ENCODE measurements at regions not wholly inside any gene's neighbourhood (a gene's known extent, or its start where the extent isn't known, plus 50 kb on each side); places are given as distances from the start of the nearest gene placed in this dataset.

GRCh38 chr15:73001840-73002239 lies 50.4 kb upstream of the NEO1 start:
- TF ChIP-seq, protein P1, sequence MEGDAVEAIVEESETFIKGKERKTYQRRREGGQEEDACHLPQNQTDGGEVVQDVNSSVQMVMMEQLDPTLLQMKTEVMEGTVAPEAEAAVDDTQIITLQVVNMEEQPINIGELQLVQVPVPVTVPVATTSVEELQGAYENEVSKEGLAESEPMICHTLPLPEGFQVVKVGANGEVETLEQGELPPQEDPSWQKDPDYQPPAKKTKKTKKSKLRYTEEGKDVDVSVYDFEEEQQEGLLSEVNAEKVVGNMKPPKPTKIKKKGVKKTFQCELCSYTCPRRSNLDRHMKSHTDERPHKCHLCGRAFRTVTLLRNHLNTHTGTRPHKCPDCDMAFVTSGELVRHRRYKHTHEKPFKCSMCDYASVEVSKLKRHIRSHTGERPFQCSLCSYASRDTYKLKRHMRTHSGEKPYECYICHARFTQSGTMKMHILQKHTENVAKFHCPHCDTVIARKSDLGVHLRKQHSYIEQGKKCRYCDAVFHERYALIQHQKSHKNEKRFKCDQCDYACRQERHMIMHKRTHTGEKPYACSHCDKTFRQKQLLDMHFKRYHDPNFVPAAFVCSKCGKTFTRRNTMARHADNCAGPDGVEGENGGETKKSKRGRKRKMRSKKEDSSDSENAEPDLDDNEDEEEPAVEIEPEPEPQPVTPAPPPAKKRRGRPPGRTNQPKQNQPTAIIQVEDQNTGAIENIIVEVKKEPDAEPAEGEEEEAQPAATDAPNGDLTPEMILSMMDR (IDR thresholded peaks at IDR 0.05; ENCODE audit: poor library complexity), result no peak
- no peak for TF ChIP-seq EZH2 (IDR thresholded peaks at IDR 0.05; ENCODE audit: borderline replicate concordance)

Data from hepatocyte (in vitro differentiated cells).